H1 (cell line): ENCODE measurements at regions not wholly inside any gene's neighbourhood (a gene's known extent, or its start where the extent isn't known, plus 50 kb on each side); places are given as distances from the start of the nearest gene placed in this dataset.
A peak's percentile ranks its signal among the peaks of the same experiment; 100 is the strongest.

ENCODE experiments used
- CTCF ChIA-PET: fragments of 300-600 bp; sonication (Branson Sonifier 250); formaldehyde crosslinking; loops from one replicate; lab custom pipeline; 2021; ENCODE audit not compliant: partially characterized antibody; lab: Charles Lee
- POLR2A ChIA-PET: fragments of 300-600 bp; sonication (Branson Sonifier 250); formaldehyde crosslinking; loops from one replicate; lab custom pipeline; 2021; ENCODE audit warnings: inconsistent platforms; ENCODE audit not compliant: partially characterized antibody; lab: Charles Lee
- DNase-seq, 2 experiments: peaks; one replicate each; pipeline versions ENCODE4 v3.0.0 to v3.0.0-alpha.2; 2010 to 2022; ENCODE audit warnings: low spot score in 2 of 2, low read depth in 1 of 2, mixed read lengths in 1 of 2
- FAIRE-seq: peaks from 2 replicates; lab custom pipeline; 2011; peaks lifted over from hg19 to GRCh38; lab: Jason Lieb, UNC
- H2AFZ ChIP-seq: 2 replicates; pipeline ENCODE4 v1.8.1; 2012; ENCODE audit warnings: low read length, inconsistent platforms
- H2AK5ac ChIP-seq: 2 replicates; pipeline ENCODE4 v1.6.1; 2013; ENCODE audit warnings: low read depth, low read length
- H2BK120ac ChIP-seq: replicated peaks from 2 replicates; pipeline ENCODE3; 2013; ENCODE audit warnings: low read depth, low read length, inconsistent platforms
- H2BK12ac ChIP-seq: 2 replicates; pipeline ENCODE4 v1.6.1; 2013; ENCODE audit warnings: low read depth, low read length
- H2BK15ac ChIP-seq: 2 replicates; pipeline ENCODE4 v1.6.1; 2013; ENCODE audit warnings: low read length
- H2BK20ac ChIP-seq: 2 replicates; pipeline ENCODE4 v1.6.1; 2013; ENCODE audit warnings: low read length
- H2BK5ac ChIP-seq: 2 replicates; pipeline ENCODE4 v1.6.1; 2013; ENCODE audit warnings: low read depth, low read length
- H3K14ac ChIP-seq: 2 replicates; pipeline ENCODE4 v1.6.1; 2013; ENCODE audit warnings: inconsistent platforms; ENCODE audit not compliant: insufficient read length
- H3K18ac ChIP-seq: 2 replicates; pipeline ENCODE4 v1.6.1; 2013; ENCODE audit warnings: low read length; ENCODE audit errors: extremely low read depth
- H3K23ac ChIP-seq: 2 replicates; pipeline ENCODE4 v1.6.1; 2013; ENCODE audit warnings: inconsistent platforms; ENCODE audit not compliant: insufficient read length
- H3K23me2 ChIP-seq: 2 replicates; pipeline ENCODE4 v1.6.1; 2013; ENCODE audit warnings: low read depth, low read length
- H3K27ac ChIP-seq: 2 replicates; pipeline ENCODE4 v1.6.1; 2011; ENCODE audit warnings: low read depth, low read length, inconsistent platforms
- H3K27me3 ChIP-seq, 4 experiments: replicated peaks in 1 of 4; 1 replicate in 1 of 4; 2 replicates in 3 of 4; pipeline versions ENCODE4 v1.6.1 to v1.8.1; 2011 to 2013; ENCODE audit warnings: low read length in 3 of 4, mild to moderate bottlenecking in 3 of 4, inconsistent platforms in 2 of 4, mixed read lengths in 2 of 4, moderate library complexity in 1 of 4; ENCODE audit not compliant: control insufficient read depth in 3 of 4, insufficient read depth in 3 of 4; ENCODE audit errors: extremely low read depth in 1 of 4
- H3K36me3 ChIP-seq, 4 experiments: 2 replicates each; pipeline versions ENCODE4 v1.6.1 to v1.8.1; 2011 to 2013; ENCODE audit warnings: mild to moderate bottlenecking in 4 of 4, low read length in 3 of 4, moderate library complexity in 2 of 4, control low read depth in 1 of 4, inconsistent platforms in 1 of 4; ENCODE audit not compliant: insufficient read depth in 4 of 4, control insufficient read depth in 2 of 4
- H3K4ac ChIP-seq: replicated peaks from 2 replicates; pipeline ENCODE3; 2013; ENCODE audit warnings: low read length, low read depth, mixed read lengths, inconsistent platforms; ENCODE audit not compliant: insufficient read length
- H3K4me1 ChIP-seq, 4 experiments: replicated peaks in 1 of 4; 1 replicate in 1 of 4; 2 replicates in 3 of 4; pipeline versions ENCODE4 v1.6.1 to v1.8.1; 2011 to 2013; ENCODE audit warnings: low read length in 3 of 4, inconsistent platforms in 2 of 4, mixed read lengths in 1 of 4; ENCODE audit not compliant: insufficient read depth in 4 of 4, control insufficient read depth in 3 of 4
- H3K4me2 ChIP-seq, 2 experiments: 2 replicates each; pipeline versions ENCODE4 v1.6.1 to v1.8.1; 2011 to 2013; ENCODE audit warnings: low read depth in 2 of 2, low read length in 2 of 2, control low read depth in 1 of 2, inconsistent platforms in 1 of 2, mild to moderate bottlenecking in 1 of 2; ENCODE audit not compliant: insufficient read depth in 1 of 2
- H3K4me3 ChIP-seq, 4 experiments: fragments of 200-600, 300-600 bp in 1 of 4; sonication (generic), shearing (Covaris generic), sonication (Bioruptor Twin) in 1 of 4; 2 replicates each; pipeline versions ENCODE4 v1.5.1 to v1.8.1; 2011 to 2016; ENCODE audit warnings: low read length in 4 of 4, low read depth in 3 of 4, control low read depth in 2 of 4, inconsistent platforms in 2 of 4, mild to moderate bottlenecking in 2 of 4, mixed read lengths in 1 of 4, moderate library complexity in 1 of 4; ENCODE audit not compliant: insufficient read depth in 2 of 4; ENCODE audit errors: extremely low read depth in 1 of 4
- H3K56ac ChIP-seq: replicated peaks from 2 replicates; pipeline ENCODE3; 2013; ENCODE audit warnings: low read depth, mild to moderate bottlenecking, mixed read lengths, low read length, inconsistent platforms; ENCODE audit not compliant: insufficient read length
- H3K79me1 ChIP-seq: 2 replicates; pipeline ENCODE4 v1.6.1; 2013; ENCODE audit warnings: low read depth, low read length, control low read depth
- H3K79me2 ChIP-seq, 2 experiments: 2 replicates each; pipeline versions ENCODE4 v1.6.1 to v1.8.1; 2012 to 2013; ENCODE audit warnings: low read length in 2 of 2, mild to moderate bottlenecking in 2 of 2, inconsistent platforms in 1 of 2; ENCODE audit not compliant: insufficient read depth in 2 of 2, control insufficient read depth in 1 of 2
- H3K9ac ChIP-seq, 4 experiments: replicated peaks in 1 of 4; 1 replicate in 1 of 4; 2 replicates in 3 of 4; pipeline versions ENCODE4 v1.6.1 to v1.8.1; 2011 to 2013; ENCODE audit warnings: low read depth in 3 of 4, low read length in 3 of 4, control low read depth in 2 of 4, mild to moderate bottlenecking in 2 of 4, moderate library complexity in 2 of 4, inconsistent platforms in 1 of 4; ENCODE audit errors: extremely low read depth in 1 of 4
- H3K9me3 ChIP-seq, 2 experiments: 2 replicates each; pipeline versions ENCODE4 v1.6.1 to v1.8.1; 2012 to 2013; ENCODE audit warnings: mild to moderate bottlenecking in 2 of 2, moderate library complexity in 2 of 2, control low read depth in 1 of 2, inconsistent platforms in 1 of 2, low read depth in 1 of 2, low read length in 1 of 2, mixed read lengths in 1 of 2; ENCODE audit not compliant: insufficient read depth in 2 of 2
- H4K20me1 ChIP-seq, 2 experiments: replicated peaks in 1 of 2; 2 replicates each; pipeline versions ENCODE3 to v1.8.1; 2011 to 2013; ENCODE audit warnings: inconsistent platforms in 2 of 2, low read length in 2 of 2, mild to moderate bottlenecking in 1 of 2; ENCODE audit not compliant: insufficient read depth in 2 of 2, control insufficient read depth in 1 of 2
- H4K5ac ChIP-seq: 2 replicates; pipeline ENCODE4 v1.6.1; 2013; ENCODE audit warnings: low read length, low read depth, mixed read lengths, inconsistent platforms; ENCODE audit not compliant: insufficient read length
- H4K8ac ChIP-seq: 2 replicates; pipeline ENCODE4 v1.8.0; 2013; ENCODE audit warnings: mild to moderate bottlenecking, moderate library complexity, low read length, inconsistent platforms; ENCODE audit not compliant: insufficient read depth; ENCODE audit errors: extremely low read depth
- H4K91ac ChIP-seq: replicated peaks from 2 replicates; pipeline ENCODE3; 2013; ENCODE audit warnings: low read length, mixed read lengths, inconsistent platforms; ENCODE audit not compliant: insufficient read length
- BCL11A ChIP-seq, 2 experiments: IDR thresholded peaks; one replicate each; pipeline ENCODE4 v1.6.1; 2011; ENCODE audit warnings: low read depth in 2 of 2, low read length in 2 of 2, mild to moderate bottlenecking in 2 of 2
- SIN3A ChIP-seq, 2 experiments: IDR thresholded peaks in 1 of 2; conservative IDR thresholded peaks in 1 of 2; 2 replicates each; pipeline ENCODE4 v1.6.1; 2011 to 2012; ENCODE audit warnings: low read length in 2 of 2, improper control_type of control experiment in 1 of 2, low read depth in 1 of 2, mild to moderate bottlenecking in 1 of 2
- SP1 ChIP-seq: IDR thresholded peaks from 2 replicates; pipeline ENCODE4 v1.6.1; 2011; ENCODE audit warnings: low read depth, low read length
- TAF7 ChIP-seq: optimal IDR thresholded peaks from 2 replicates; pipeline ENCODE3; 2011; ENCODE audit warnings: low read depth, mild to moderate bottlenecking, inconsistent platforms, low read length, moderate library complexity, borderline replicate concordance
- WGBS, 2 experiments: shearing (Covaris generic) in 1 of 2; methylation state at CpG; one replicate each; pipeline versions ENCODE4 v1.1.6 to v1.1.7; 2013 to 2015; ENCODE audit warnings: low lambda C conversion rate in 2 of 2, mixed read lengths in 2 of 2, inconsistent platforms in 1 of 2, low coverage in 1 of 2, missing lambda C conversion rate in 1 of 2; ENCODE audit not compliant: insufficient replicate concordance in 2 of 2, insufficient coverage in 1 of 2, insufficient read length in 1 of 2; ENCODE audit errors: extremely low coverage in 1 of 2, missing lambda C conversion rate in 1 of 2; 5-methylcytosine and 5-hydroxymethylcytosine counted together

GRCh38 chr7:66505531-66506451 lies 122.9 kb upstream of the KCTD7 start:
- Histone ChIP-seq H2BK15ac (no peak overlapping the region), H3K79me1 (no peaks in the 10 kb centered on the region), H3K4me1 (no peaks in the 10 kb centered on the region), H2BK5ac (no peak overlapping the region), H3K9me3 (no peaks in the 10 kb centered on the region; a peak in 1 of 4 replicates), H2AFZ (no peak overlapping the region), H3K18ac (no peak overlapping the region), H4K8ac (peak overlapping the region; percentile 51; the same call in 1 of the 2 replicates), H3K36me3 (no peaks in the 10 kb centered on the region), H3K56ac (no peak overlapping the region), H4K91ac (no peak overlapping the region), H2BK12ac (no peak overlapping the region), H3K79me2 (no peaks in the 10 kb centered on the region), H2BK20ac (no peak overlapping the region), H2AK5ac (no peak overlapping the region), H4K20me1 (no peaks in the 10 kb centered on the region), H2BK120ac (no peak overlapping the region)
- ChIA-PET CTCF (interaction anchor here (0.6 kb wide), 1 partner anchor 53 kb away, joined by 3 read pairs; no protein-coding TSS in a partner anchor), POLR2A (no interaction called here)
- DNase-seq, result no peak
- TF ChIP-seq SIN3A (conservative IDR thresholded peaks at IDR 0.05 in 1 of 2, IDR thresholded peaks at IDR 0.05 in 1 of 2; ENCODE audit: low read depth in 1 of 2, low read length in 2 of 2), result no peak
- TF ChIP-seq SP1, result no peak
- no peak for TF ChIP-seq BCL11A (IDR thresholded peaks at IDR 0.05; ENCODE audit: low read depth in 2 of 2, low read length in 2 of 2)
- TF ChIP-seq TAF7, result no peak
- TF ChIP-seq, all 59 proteins: peak for 0
- Histone ChIP-seq H3K9ac (no peak overlapping the region), H3K14ac (no peak overlapping the region), H3K4me3 (no peak overlapping the region), H3K27me3 (no peaks in the 10 kb centered on the region), H3K4me2 (no peak overlapping the region), H3K4ac (no peak overlapping the region), H3K23ac (no peak overlapping the region), H4K5ac (no peak overlapping the region), H3K27ac (no peak overlapping the region), H3K23me2 (no peaks in the 10 kb centered on the region; the same call in 1 of the 2 replicates)
- FAIRE-seq, result no peak
- WGBS, 2 experiments, result 94% methylated on average over 79 of the region's 86 CpGs; no CpG with 5 or more reads in 1 of the 2 experiments
